ENCODE measurements at regions not wholly inside any gene's neighbourhood (a gene's known extent, or its start where the extent isn't known, plus 50 kb on each side); places are given as distances from the start of the nearest gene placed in this dataset.

GRCh38 chr20:41717483-41717882, 99.3 kb upstream of the CHD6 start (continued):
- TF ChIP-seq CTCF (IDR thresholded peaks at IDR 0.05 in 2 of 3, conservative IDR thresholded peaks at IDR 0.05 in 1 of 3; ENCODE audit: borderline replicate concordance in 1 of 3, insufficient read depth in 1 of 3, low read depth in 2 of 3, low read length in 2 of 3) (no peak), SRF (IDR thresholded peaks at IDR 0.05; ENCODE audit: low read depth) (no peak), ZFX (IDR thresholded peaks at IDR 0.05) (no peak), ELF1 (IDR thresholded peaks at IDR 0.05; ENCODE audit: borderline replicate concordance, low read depth) (no peak), EZH2 (IDR thresholded peaks at IDR 0.05) (no peak), EGR1 (IDR thresholded peaks at IDR 0.05; ENCODE audit: low read depth) (no peak)

- Histone ChIP-seq H3K36me3 (ENCODE audit: control insufficient read depth in 1 of 2, insufficient read depth in 2 of 2, low read length in 2 of 2) (no peaks in the 10 kb centered on the region), H3K4me3 (replicated peaks in 1 of 2; ENCODE audit: low read depth in 1 of 2, low read length in 2 of 2) (no peak overlapping the region), H3K9me2 (ENCODE audit: insufficient read depth) (no peaks in the 10 kb centered on the region), H3K4me1 (ENCODE audit: control insufficient read depth in 1 of 2, insufficient read depth in 2 of 2, low read length in 2 of 2) (no peaks in the 10 kb centered on the region), H3K27ac (ENCODE audit: low read depth, low read length) (no peak overlapping the region), H3K9me3 (ENCODE audit: control insufficient read depth in 1 of 2, insufficient read depth in 1 of 2, low read depth in 1 of 2, low read length in 2 of 2) (no peaks in the 10 kb centered on the region), H3K4me2 (ENCODE audit: low read length) (no peak overlapping the region), H3K27me3 (ENCODE audit: insufficient read depth, low read length) (no peaks in the 10 kb centered on the region), H3K79me2 (ENCODE audit: insufficient read depth, low read length) (no peaks in the 10 kb centered on the region), H2AFZ (ENCODE audit: low read depth, low read length, poor library complexity, severe bottlenecking) (no peak overlapping the region), H3K9ac (ENCODE audit: low read length) (no peak overlapping the region), H4K20me1 (ENCODE audit: insufficient read depth) (no peaks in the 10 kb centered on the region)
- BruUV-seq (replicated peaks): no TSS peak
- ChIA-PET CTCF (no interaction called here), POLR2A (no interaction called here), RAD21 (ENCODE audit: low non-redundant PET in 1 of 2, low total read pairs in 2 of 2, uncharacterized antibody in 2 of 2, unreplicated experiment in 2 of 2) (no interaction called here)
- intact Hi-C loops (cut with micrococcal nuclease): no loop called here
- no peak for TF ChIP-seq ZNF274 (IDR thresholded peaks at IDR 0.05; ENCODE audit: low read depth, low read length)
- no peak for TF ChIP-seq TCF7L2 (IDR thresholded peaks at IDR 0.05; ENCODE audit: borderline replicate concordance, extremely low read depth, insufficient read depth, insufficient read length)
- no peak for TF ChIP-seq FOSL1 (IDR thresholded peaks at IDR 0.05; ENCODE audit: low read depth)
- TF ChIP-seq ZBTB33 (IDR thresholded peaks at IDR 0.05; ENCODE audit: extremely low read depth, insufficient replicate concordance, low read length): no peak
- TF ChIP-seq EGR1 (IDR thresholded peaks at IDR 0.05; ENCODE audit: low read depth): no peak
- no peak for TF ChIP-seq CBX3 (IDR thresholded peaks at IDR 0.05; ENCODE audit: low read depth)
- TF ChIP-seq SIN3A (IDR thresholded peaks at IDR 0.05; ENCODE audit: low read depth): no peak
- TF ChIP-seq RAD21 (IDR thresholded peaks at IDR 0.05; ENCODE audit: low read depth): no peak
- TF ChIP-seq REST (IDR thresholded peaks at IDR 0.05; ENCODE audit: low read depth): no peak
- no peak for TF ChIP-seq YY1 (IDR thresholded peaks at IDR 0.05; ENCODE audit: extremely low read depth, insufficient replicate concordance, low read depth, low read length)
- TF ChIP-seq ELF1 (IDR thresholded peaks at IDR 0.05; ENCODE audit: borderline replicate concordance, low read depth): no peak
- no peak for TF ChIP-seq ZFX (IDR thresholded peaks at IDR 0.05)
- no peak for TF ChIP-seq POLR2A (IDR thresholded peaks at IDR 0.05; ENCODE audit: borderline replicate concordance, extremely low read depth, insufficient read depth, insufficient read length)
- TF ChIP-seq EZH2 (IDR thresholded peaks at IDR 0.05): no peak
- ATAC-seq: no peak
- DNase-seq (ENCODE audit: low read depth, low spot score): no peak
These were observed 98.7 kb upstream of the CHD6 start for GRCh38 chr20:41716911-41717310.
